Ovary (tissue), 7 donors: ENCODE measurements at regions not wholly inside any gene's neighbourhood (a gene's known extent, or its start where the extent isn't known, plus 50 kb on each side); places are given as distances from the start of the nearest gene placed in this dataset.

Experiments used
- DNase-seq, 5 donors: peaks; one replicate each; pipeline ENCODE4 v3.0.0-alpha.2; 2019 to 2020
- H3K27ac ChIP-seq, 2 donors: fragments of 200-600 bp; one replicate each; pipeline versions ENCODE4 v1.5.1 to v1.8.0; 2019 to 2022
- H3K27me3 ChIP-seq: fragments of 200-600 bp; one replicate; pipeline ENCODE4 v1.8.0; 2022
- H3K36me3 ChIP-seq: fragments of 200-600 bp; sonication (generic); one replicate; pipeline ENCODE4 v1.5.1; 2019
- H3K4me1 ChIP-seq: one replicate; pipeline ENCODE4 v1.8.1; 2013; ENCODE audit warnings: mild to moderate bottlenecking, moderate library complexity; ENCODE audit not compliant: insufficient read depth
- H3K4me3 ChIP-seq: fragments of 200-600 bp; sonication (generic); one replicate; pipeline ENCODE4 v1.5.1; 2017
- H3K9me3 ChIP-seq, 2 donors: fragments of 200-600 bp in 1 of 2; sonication (generic) in 1 of 2; one replicate each; pipeline versions ENCODE4 v1.5.1 to v1.8.1; 2013 to 2019; ENCODE audit warnings: mild to moderate bottlenecking in 1 of 2, moderate library complexity in 1 of 2
- CTCF ChIP-seq, 3 donors: fragments of 450-650 bp in 2 of 3; fragments of 200-600 bp in 1 of 3; IDR thresholded peaks; one replicate each; pipeline versions ENCODE4 v1.5.1 to v1.8.0; 2016 to 2022; ENCODE audit warnings: antibody characterized with exemption in 3 of 3, mild to moderate bottlenecking in 1 of 3
- EP300 ChIP-seq: sonication (generic); formaldehyde crosslinking; IDR thresholded peaks from one replicate; pipeline ENCODE4 v1.6.1; 2017; ENCODE audit warnings: antibody characterized with exemption
- POLR2A ChIP-seq: fragments of 450-650 bp; IDR thresholded peaks from one replicate; pipeline ENCODE4 v1.6.1; 2017; ENCODE audit warnings: antibody characterized with exemption, mild to moderate bottlenecking, moderate library complexity
- WGBS, 3 donors: extraction: QIAGEN DNeasy Blood & Tissue Kit in 1 of 3; methylation state at CpG; one replicate each; pipeline versions ENCODE4 v1.1.5 to v1.1.7; 2013 to 2017; 5-methylcytosine and 5-hydroxymethylcytosine counted together
- intact Hi-C, 4 donors: fragments of 100-400 bp; cut with DNase I; formaldehyde crosslinking; loops; one replicate each; pipeline versions ENCODE4 v1.11.0 to v1.15.1; 2022 to 2023
- donor health status: DM: no; HTN: no; CAD: no; lungs with moderate emphysema.
- donor health status: DM: no; HTN: no; CAD: no.
- donor health status: Bipolar disorder and iron deficiency.
- donor health status: DM: no; HTN: no; CAD: no.
- donor health status: DM: yes; HTN: yes; CAD: no.

GRCh38 chr6:101113468-101114260 lies 232.5 kb upstream of the ASCC3 start:
- 61 to 76% (median 67%) methylated on average over 4 of the region's 4 CpGs for WGBS, 3 donors
- no peak overlapping the region for H3K27ac ChIP-seq
- no peaks in the 10 kb centered on the region for H3K36me3 ChIP-seq
- DNase-seq, result no peak
- H3K27me3 ChIP-seq, result no peaks in the 10 kb centered on the region
- H3K9me3 ChIP-seq, result no peaks in the 10 kb centered on the region
- intact Hi-C loops, result no loop called here
- H3K4me1 ChIP-seq, result peaks cover 4% of the 10 kb centered on the region
- no peak overlapping the region for H3K4me3 ChIP-seq
- no peak for TF ChIP-seq CTCF (IDR thresholded peaks at IDR 0.05)
- no peak for TF ChIP-seq EP300
- no peak for TF ChIP-seq POLR2A

- no peaks in the 10 kb centered on the region for H3K27me3 ChIP-seq
- H3K9me3 ChIP-seq, result no peaks in the 10 kb centered on the region
- no peak overlapping the region for H3K4me3 ChIP-seq
- intact Hi-C loops, result no loop called here
- H3K27ac ChIP-seq, result no peak overlapping the region
- H3K36me3 ChIP-seq, result no peaks in the 10 kb centered on the region
- H3K4me1 ChIP-seq, result peaks cover 4% of the 10 kb centered on the region
- WGBS, 3 donors, result 3 to 6% (median 3%) methylated on average over 1 of the region's 1 CpG
- no peak for DNase-seq
- TF ChIP-seq EP300, result no peak
- TF ChIP-seq CTCF (IDR thresholded peaks at IDR 0.05), result no peak
- TF ChIP-seq POLR2A, result no peak
Observed at GRCh38 chr6:101114703-101115102, 233.6 kb upstream of the ASCC3 start.

- DNase-seq, result no peak
- H3K4me1 ChIP-seq, result peaks cover 4% of the 10 kb centered on the region
- no peak overlapping the region for H3K27ac ChIP-seq
- H3K4me3 ChIP-seq, result no peak overlapping the region
- intact Hi-C loops, result no loop called here
- no peaks in the 10 kb centered on the region for H3K36me3 ChIP-seq
- WGBS, 3 donors, result 87 to 97% (median 93%) methylated on average over 5 of the region's 5 CpGs
- H3K9me3 ChIP-seq, result no peaks in the 10 kb centered on the region
- TF ChIP-seq EP300, result no peak
- no peak for TF ChIP-seq POLR2A
- TF ChIP-seq CTCF (IDR thresholded peaks at IDR 0.05), result no peak
- no peaks in the 10 kb centered on the region for H3K27me3 ChIP-seq
Observed at GRCh38 chr6:101116337-101116736, 235.2 kb upstream of the ASCC3 start.

- Histone ChIP-seq H3K4me1 (peaks cover 4% of the 10 kb centered on the region), H3K27me3 (no peaks in the 10 kb centered on the region), H3K36me3 (no peaks in the 10 kb centered on the region), H3K9me3 (no peaks in the 10 kb centered on the region), H3K4me3 (no peak overlapping the region), H3K27ac (no peak overlapping the region)
- no peak for TF ChIP-seq POLR2A
- no peak for TF ChIP-seq EP300
- no peak for TF ChIP-seq CTCF (IDR thresholded peaks at IDR 0.05)
- DNase-seq, result no peak
- intact Hi-C loops, result no loop called here
- WGBS, 3 donors, result 41 to 47% (median 46%) methylated on average over 11 of the region's 11 CpGs
Observed at GRCh38 chr6:101117393-101118135, 236.4 kb upstream of the ASCC3 start.
